NCI-H524 (cell line): ENCODE measurements at regions not wholly inside any gene's neighbourhood (a gene's known extent, or its start where the extent isn't known, plus 50 kb on each side); places are given as distances from the start of the nearest gene placed in this dataset.
"Not testable (repeated sequence)": the region's sequence is repeated elsewhere in the genome, so short reads cannot be mapped to it uniquely, and the experiment has no call there.

ENCODE experiments used
- DNase-seq, 2 experiments: peaks; one replicate each; lab custom pipeline; 2025; lab: John Stamatoyannopoulos, UW

- DNase-seq = peak in 1 of 2 experiments; percentile 46
These were observed 160.1 kb upstream of the DAP start for GRCh38 chr5:10921160-10921559.

GRCh38 chr5:10920400-10920799 lies 159.4 kb upstream of the DAP start:
- no peak for DNase-seq

GRCh38 chr5:10914741-10915480 lies 153.9 kb upstream of the DAP start:
- no peak for DNase-seq

- no peak for DNase-seq
These were observed 152.8 kb upstream of the DAP start for GRCh38 chr5:10913841-10914240.

- DNase-seq = no peak
These were observed 152.3 kb upstream of the DAP start for GRCh38 chr5:10913181-10913810.

GRCh38 chr5:10912435-10912834 lies 151.4 kb upstream of the DAP start:
- no peak for DNase-seq

- DNase-seq = no peak
These were observed 149.2 kb upstream of the DAP start for GRCh38 chr5:10910261-10910660.

GRCh38 chr5:10904862-10905432 lies 143.9 kb upstream of the DAP start:
- no peak for DNase-seq

- DNase-seq = no peak
These were observed 142.9 kb upstream of the DAP start for GRCh38 chr5:10903786-10904560.

- DNase-seq = no peak
These were observed 141.1 kb upstream of the DAP start for GRCh38 chr5:10902145-10902544.

GRCh38 chr5:10898514-10898913 lies 137.5 kb upstream of the DAP start:
- no peak for DNase-seq

- DNase-seq = peak in 1 of 2 experiments; percentile 18
These were observed 135.0 kb upstream of the DAP start for GRCh38 chr5:10896016-10896415.

GRCh38 chr5:10894445-10895054 lies 133.5 kb upstream of the DAP start:
- DNase-seq = no peak

- no peak for DNase-seq
These were observed 131.8 kb upstream of the DAP start for GRCh38 chr5:10892911-10893215.

- DNase-seq = no peak
These were observed 131.3 kb upstream of the DAP start for GRCh38 chr5:10892147-10892910.

GRCh38 chr5:10891193-10891592 lies 130.2 kb upstream of the DAP start:
- no peak for DNase-seq

- DNase-seq = no peak
These were observed 125.5 kb upstream of the DAP start for GRCh38 chr5:10886497-10886896.

- no peak for DNase-seq
These were observed 124.0 kb upstream of the DAP start for GRCh38 chr5:10885026-10885425.

- DNase-seq = not testable (repeated sequence)
These were observed 122.9 kb upstream of the DAP start for GRCh38 chr5:10883945-10884344.

- no peak for DNase-seq
These were observed 119.9 kb upstream of the DAP start for GRCh38 chr5:10880934-10881333.

GRCh38 chr5:10876996-10877395 lies 116.0 kb upstream of the DAP start:
- DNase-seq = not testable (repeated sequence)
